ENCODE measurements at regions not wholly inside any gene's neighbourhood (a gene's known extent, or its start where the extent isn't known, plus 50 kb on each side); places are given as distances from the start of the nearest gene placed in this dataset.

DNA sequence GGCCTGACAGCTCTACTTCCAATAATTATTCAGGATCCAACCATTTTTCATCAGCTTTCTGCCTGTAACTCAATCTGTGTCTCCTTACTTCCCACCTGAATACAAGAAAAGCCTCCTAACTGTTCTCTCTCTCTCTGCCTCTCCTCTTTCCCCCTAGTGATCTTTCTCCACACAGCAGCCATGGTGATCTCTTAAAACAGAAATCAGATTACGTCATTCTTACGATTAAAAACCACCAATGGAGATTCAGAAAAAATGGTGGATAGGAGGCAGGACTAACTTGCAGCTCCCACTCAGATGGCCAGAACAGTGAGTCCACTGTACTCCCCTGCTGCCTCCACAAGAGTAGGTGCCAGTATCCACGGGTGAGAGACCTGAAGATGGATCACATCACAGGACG lies 431.7 kb downstream of the MBD2 start:
- TF ChIP-seq, protein P1, sequence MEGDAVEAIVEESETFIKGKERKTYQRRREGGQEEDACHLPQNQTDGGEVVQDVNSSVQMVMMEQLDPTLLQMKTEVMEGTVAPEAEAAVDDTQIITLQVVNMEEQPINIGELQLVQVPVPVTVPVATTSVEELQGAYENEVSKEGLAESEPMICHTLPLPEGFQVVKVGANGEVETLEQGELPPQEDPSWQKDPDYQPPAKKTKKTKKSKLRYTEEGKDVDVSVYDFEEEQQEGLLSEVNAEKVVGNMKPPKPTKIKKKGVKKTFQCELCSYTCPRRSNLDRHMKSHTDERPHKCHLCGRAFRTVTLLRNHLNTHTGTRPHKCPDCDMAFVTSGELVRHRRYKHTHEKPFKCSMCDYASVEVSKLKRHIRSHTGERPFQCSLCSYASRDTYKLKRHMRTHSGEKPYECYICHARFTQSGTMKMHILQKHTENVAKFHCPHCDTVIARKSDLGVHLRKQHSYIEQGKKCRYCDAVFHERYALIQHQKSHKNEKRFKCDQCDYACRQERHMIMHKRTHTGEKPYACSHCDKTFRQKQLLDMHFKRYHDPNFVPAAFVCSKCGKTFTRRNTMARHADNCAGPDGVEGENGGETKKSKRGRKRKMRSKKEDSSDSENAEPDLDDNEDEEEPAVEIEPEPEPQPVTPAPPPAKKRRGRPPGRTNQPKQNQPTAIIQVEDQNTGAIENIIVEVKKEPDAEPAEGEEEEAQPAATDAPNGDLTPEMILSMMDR (IDR thresholded peaks at IDR 0.05): no peak
- no peak for TF ChIP-seq POLR2A (IDR thresholded peaks at IDR 0.05)

All from lower leg skin (tissue), 3 donors.